ENCODE measurements at regions not wholly inside any gene's neighbourhood (a gene's known extent, or its start where the extent isn't known, plus 50 kb on each side); places are given as distances from the start of the nearest gene placed in this dataset.

DNA sequence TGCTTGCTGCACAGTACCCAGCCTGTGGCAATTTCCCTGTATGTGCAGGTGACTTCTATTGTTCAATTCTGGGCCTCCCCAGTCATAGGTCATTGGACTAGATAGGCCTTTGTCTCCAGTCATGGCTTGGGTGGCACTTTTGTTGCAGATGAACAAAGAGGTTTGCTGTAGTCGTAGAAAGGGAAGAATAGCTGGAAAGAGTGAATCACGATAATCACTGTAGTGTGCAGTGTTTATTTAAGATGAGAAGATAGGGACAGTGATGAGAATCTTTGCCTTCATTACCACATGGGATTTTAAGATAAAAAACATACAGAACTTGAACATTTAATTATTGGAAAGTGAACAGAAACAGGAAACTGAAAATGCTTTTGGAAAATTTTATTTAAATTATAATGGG lies 156.1 kb upstream of the CYRIA start:
- Histone ChIP-seq H3K27me3 (no peaks in the 10 kb centered on the region), H3K4me2 (no peak overlapping the region), H3K9me3 (ENCODE audit: low read depth) (no peaks in the 10 kb centered on the region), H3K9ac (no peak overlapping the region), H4K20me1 (ENCODE audit: low read depth) (no peaks in the 10 kb centered on the region), H3K27ac (no peak overlapping the region), H3K4me3 (no peak overlapping the region), H3F3A (ENCODE audit: low read depth) (no peaks in the 10 kb centered on the region), H3K36me3 (no peaks in the 10 kb centered on the region), H2AFZ (replicated peaks) (no peak overlapping the region), H3K79me2 (ENCODE audit: low read depth) (no peaks in the 10 kb centered on the region), H3K4me1 (no peaks in the 10 kb centered on the region)
- peak; percentile 10 for DNase-seq (ENCODE audit: low spot score)
- TF ChIP-seq, protein P1, sequence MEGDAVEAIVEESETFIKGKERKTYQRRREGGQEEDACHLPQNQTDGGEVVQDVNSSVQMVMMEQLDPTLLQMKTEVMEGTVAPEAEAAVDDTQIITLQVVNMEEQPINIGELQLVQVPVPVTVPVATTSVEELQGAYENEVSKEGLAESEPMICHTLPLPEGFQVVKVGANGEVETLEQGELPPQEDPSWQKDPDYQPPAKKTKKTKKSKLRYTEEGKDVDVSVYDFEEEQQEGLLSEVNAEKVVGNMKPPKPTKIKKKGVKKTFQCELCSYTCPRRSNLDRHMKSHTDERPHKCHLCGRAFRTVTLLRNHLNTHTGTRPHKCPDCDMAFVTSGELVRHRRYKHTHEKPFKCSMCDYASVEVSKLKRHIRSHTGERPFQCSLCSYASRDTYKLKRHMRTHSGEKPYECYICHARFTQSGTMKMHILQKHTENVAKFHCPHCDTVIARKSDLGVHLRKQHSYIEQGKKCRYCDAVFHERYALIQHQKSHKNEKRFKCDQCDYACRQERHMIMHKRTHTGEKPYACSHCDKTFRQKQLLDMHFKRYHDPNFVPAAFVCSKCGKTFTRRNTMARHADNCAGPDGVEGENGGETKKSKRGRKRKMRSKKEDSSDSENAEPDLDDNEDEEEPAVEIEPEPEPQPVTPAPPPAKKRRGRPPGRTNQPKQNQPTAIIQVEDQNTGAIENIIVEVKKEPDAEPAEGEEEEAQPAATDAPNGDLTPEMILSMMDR (IDR thresholded peaks at IDR 0.05): no peak
- TF ChIP-seq EZH2 (IDR thresholded peaks at IDR 0.05): no peak
- TF ChIP-seq EZH2phosphoT487 (IDR thresholded peaks at IDR 0.05): no peak
- Mint-ChIP-seq H3K36me3 (no peaks in the 10 kb centered on the region), H3K9me3 (peaks cover 3% of the 10 kb centered on the region), H3K27ac (no peak overlapping the region), H3K4me3 (no peak overlapping the region), H3K27me3 (ENCODE audit: insufficient read depth, low read depth) (no peaks in the 10 kb centered on the region), H3K4me1 (no peaks in the 10 kb centered on the region)

DNA sequence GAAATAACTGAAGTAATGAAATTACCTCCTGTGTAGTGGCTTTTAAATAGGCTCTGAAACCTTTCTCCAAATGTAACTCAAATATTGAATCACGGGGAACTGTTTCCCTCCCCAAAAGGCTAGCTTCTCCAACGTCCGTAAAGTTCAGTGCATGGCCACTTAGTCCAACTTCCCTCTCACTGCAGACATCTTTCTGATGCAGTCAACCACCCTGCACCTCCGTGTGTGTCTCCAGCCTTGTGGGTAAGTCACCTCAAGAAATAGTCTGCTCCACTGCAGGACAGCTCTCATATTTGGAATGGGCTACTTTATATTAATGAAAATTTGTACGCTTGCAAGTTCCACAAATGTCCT lies 152.5 kb upstream of the CYRIA start:
- no peaks in the 10 kb centered on the region for H3K9me3 ChIP-seq (ENCODE audit: low read depth)
- no peaks in the 10 kb centered on the region for H3K27me3 Mint-ChIP-seq (ENCODE audit: insufficient read depth, low read depth)
- no peak overlapping the region for H3K4me3 Mint-ChIP-seq
- H3K9me3 Mint-ChIP-seq: no peaks in the 10 kb centered on the region
- H3K4me2 ChIP-seq: no peak overlapping the region
- H3K4me3 ChIP-seq: no peak overlapping the region
- no peaks in the 10 kb centered on the region for H3K4me1 Mint-ChIP-seq
- no peak overlapping the region for H3K27ac ChIP-seq
- H3K36me3 Mint-ChIP-seq: no peaks in the 10 kb centered on the region
- TF ChIP-seq EZH2phosphoT487 (IDR thresholded peaks at IDR 0.05) (no peak), EZH2 (IDR thresholded peaks at IDR 0.05) (no peak)
- H3K36me3 ChIP-seq: no peaks in the 10 kb centered on the region
- H3K27ac Mint-ChIP-seq: no peak overlapping the region
- H3K79me2 ChIP-seq (ENCODE audit: low read depth): no peaks in the 10 kb centered on the region
- DNase-seq (ENCODE audit: low spot score): no peak
- H3F3A ChIP-seq (ENCODE audit: low read depth): no peaks in the 10 kb centered on the region
- H3K9ac ChIP-seq: no peak overlapping the region
- no peaks in the 10 kb centered on the region for H3K4me1 ChIP-seq
- H3K27me3 ChIP-seq: no peaks in the 10 kb centered on the region
- H2AFZ ChIP-seq (replicated peaks): no peak overlapping the region
- H4K20me1 ChIP-seq (ENCODE audit: low read depth): no peaks in the 10 kb centered on the region

DNA sequence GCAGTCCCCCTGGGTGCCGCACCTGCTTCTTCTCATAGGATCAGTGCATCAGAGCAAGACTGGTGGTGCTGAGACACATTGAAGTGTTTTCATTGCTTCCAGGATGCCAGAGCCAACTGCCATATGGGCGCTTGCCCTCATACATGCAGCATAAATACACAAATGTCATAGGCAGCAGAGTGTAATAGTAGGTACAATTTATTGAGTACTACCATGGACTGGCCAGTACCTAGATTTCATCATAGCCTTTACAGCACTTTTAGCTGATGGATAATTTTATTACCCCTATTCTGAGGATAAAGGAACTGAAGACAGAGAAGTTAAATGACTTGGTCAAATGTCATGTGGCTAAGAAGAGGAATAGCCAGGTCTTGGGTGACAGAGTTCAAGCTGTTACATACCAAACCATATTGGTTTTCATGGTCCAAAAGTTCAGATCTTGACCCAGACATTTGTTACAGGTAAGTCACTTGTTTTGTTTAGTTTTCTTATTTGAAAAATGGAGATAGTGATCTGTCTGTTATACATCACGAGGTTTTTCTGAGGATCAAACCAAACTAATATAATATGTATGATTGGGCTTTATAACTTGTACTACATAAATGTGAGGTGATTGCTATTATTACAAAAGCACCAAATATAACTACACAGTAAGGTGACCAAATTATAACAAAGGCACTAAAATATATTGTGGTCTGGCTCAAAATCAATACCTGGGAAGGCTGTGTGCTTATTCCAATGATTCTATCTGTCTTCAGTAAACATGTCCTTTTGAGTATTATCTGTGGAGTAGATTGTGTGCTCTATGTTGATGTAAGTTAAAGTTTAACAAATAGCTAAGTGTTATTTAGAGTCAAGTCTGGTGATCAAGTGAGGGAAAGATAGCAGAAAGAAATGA lies 151.9 kb upstream of the CYRIA start:
- no peak overlapping the region for H3K9ac ChIP-seq
- no peaks in the 10 kb centered on the region for H3K27me3 ChIP-seq
- no peak overlapping the region for H2AFZ ChIP-seq (replicated peaks)
- Mint-ChIP-seq H3K4me1 (no peaks in the 10 kb centered on the region), H3K4me3 (no peak overlapping the region), H3K9me3 (no peaks in the 10 kb centered on the region), H3K27me3 (ENCODE audit: insufficient read depth, low read depth) (no peaks in the 10 kb centered on the region), H3K36me3 (no peaks in the 10 kb centered on the region), H3K27ac (no peak overlapping the region)
- no peaks in the 10 kb centered on the region for H3F3A ChIP-seq (ENCODE audit: low read depth)
- no peaks in the 10 kb centered on the region for H3K9me3 ChIP-seq (ENCODE audit: low read depth)
- H3K4me2 ChIP-seq: no peak overlapping the region
- no peak overlapping the region for H3K27ac ChIP-seq
- H3K4me1 ChIP-seq: no peaks in the 10 kb centered on the region
- H4K20me1 ChIP-seq (ENCODE audit: low read depth): no peaks in the 10 kb centered on the region
- TF ChIP-seq EZH2phosphoT487 (IDR thresholded peaks at IDR 0.05): no peak
- no peaks in the 10 kb centered on the region for H3K79me2 ChIP-seq (ENCODE audit: low read depth)
- DNase-seq (ENCODE audit: low spot score): no peak
- no peaks in the 10 kb centered on the region for H3K36me3 ChIP-seq
- H3K4me3 ChIP-seq: no peak overlapping the region

DNA sequence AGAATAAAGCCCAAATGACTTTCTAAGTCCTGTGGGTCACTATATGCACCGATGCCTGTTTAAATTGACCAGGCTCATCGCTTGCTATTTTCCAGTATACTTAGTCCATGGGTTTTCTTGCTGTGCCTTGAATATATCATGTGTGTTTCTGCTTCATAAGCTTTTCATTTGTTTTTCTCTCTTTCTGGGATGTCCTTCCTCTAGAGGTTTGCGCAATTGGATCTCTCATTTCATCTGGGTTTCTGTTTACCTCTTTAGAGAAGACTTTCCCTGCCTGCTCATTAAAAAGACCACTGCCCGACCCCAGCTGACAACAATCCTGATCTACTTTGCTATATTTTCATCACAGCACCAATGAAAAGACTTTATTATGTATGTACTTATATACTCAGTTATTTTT lies 150.9 kb upstream of the CYRIA start:
- no peak overlapping the region for H3K4me2 ChIP-seq
- H3F3A ChIP-seq (ENCODE audit: low read depth): no peaks in the 10 kb centered on the region
- Mint-ChIP-seq H3K4me3 (no peak overlapping the region), H3K9me3 (no peaks in the 10 kb centered on the region), H3K27ac (no peak overlapping the region), H3K36me3 (no peaks in the 10 kb centered on the region), H3K27me3 (ENCODE audit: insufficient read depth, low read depth) (no peaks in the 10 kb centered on the region), H3K4me1 (no peaks in the 10 kb centered on the region)
- no peaks in the 10 kb centered on the region for H3K9me3 ChIP-seq (ENCODE audit: low read depth)
- no peaks in the 10 kb centered on the region for H4K20me1 ChIP-seq (ENCODE audit: low read depth)
- TF ChIP-seq, protein P1 (IDR thresholded peaks at IDR 0.05): no peak
- TF ChIP-seq EZH2phosphoT487 (IDR thresholded peaks at IDR 0.05): no peak
- TF ChIP-seq EZH2 (IDR thresholded peaks at IDR 0.05): no peak
- H2AFZ ChIP-seq (replicated peaks): no peak overlapping the region
- H3K27ac ChIP-seq: no peak overlapping the region
- no peaks in the 10 kb centered on the region for H3K4me1 ChIP-seq
- no peak overlapping the region for H3K9ac ChIP-seq
- no peak for DNase-seq (ENCODE audit: low spot score)
- H3K79me2 ChIP-seq (ENCODE audit: low read depth): no peaks in the 10 kb centered on the region
- H3K27me3 ChIP-seq: no peaks in the 10 kb centered on the region
- H3K36me3 ChIP-seq: no peaks in the 10 kb centered on the region
- H3K4me3 ChIP-seq: no peak overlapping the region

Measured in neural progenitor cell (in vitro differentiated cells).